HepG2 (cell line): ENCODE measurements at regions not wholly inside any gene's neighbourhood (a gene's known extent, or its start where the extent isn't known, plus 50 kb on each side); places are given as distances from the start of the nearest gene placed in this dataset.

Experiments
- ATAC-seq: fragments of 200-7000 bp; cut with Tn5 transposase; 3 replicates; pipeline ENCODE4 v1.9.1; 2020; ENCODE audit warnings: mild to moderate bottlenecking, moderate library complexity
- BruUV-seq: library from RNA; stranded (reverse); fragments of 400-500 nt; replicated peaks from 2 replicates; lab custom pipeline; 2021; lab: Mats Ljungman, UMichigan
- CTCF ChIA-PET: fragments of 300-600 bp; formaldehyde crosslinking; extraction: SDS; loops from one replicate; lab custom pipeline; 2021; ENCODE audit warnings: low total read pairs, inconsistent platforms, low intra/inter-chr PET ratio; lab: Yijun Ruan, JAX
- POLR2A ChIA-PET: fragments of 350-600 bp; sonication (Branson Sonifier 250); formaldehyde crosslinking; loops from one replicate; lab custom pipeline; 2020; ENCODE audit warnings: antibody characterized with exemption, inconsistent platforms; lab: Yijun Ruan, JAX
- DNase-seq: peaks from one replicate; pipeline ENCODE4 v3.0.0-alpha.2; 2015; ENCODE audit warnings: low spot score
- FAIRE-seq: peaks from 3 replicates; lab custom pipeline; 2011; peaks lifted over from hg19 to GRCh38; lab: Jason Lieb, UNC
- H2AFZ ChIP-seq: one replicate; pipeline ENCODE4 v1.6.1; 2011; ENCODE audit warnings: low read length, inconsistent platforms
- H3K27ac ChIP-seq: fragments of 300-600 bp; 3 replicates; pipeline ENCODE4 v1.8.0; 2011; ENCODE audit warnings: mixed run types, mild to moderate bottlenecking, mixed read lengths, low read length, inconsistent platforms; ENCODE audit not compliant: insufficient read depth; ENCODE audit errors: extremely low read length
- H3K27me3 ChIP-seq, 2 experiments: fragments of 200-600 bp in 1 of 2; 2 replicates in 1 of 2; 3 replicates in 1 of 2; pipeline versions ENCODE4 v1.6.0 to v1.8.0; 2011; ENCODE audit warnings: low read length in 2 of 2, mild to moderate bottlenecking in 2 of 2, moderate library complexity in 2 of 2, inconsistent platforms in 1 of 2; ENCODE audit not compliant: insufficient read depth in 2 of 2, control insufficient read depth in 1 of 2
- H3K36me3 ChIP-seq, 2 experiments: fragments of 200-600 bp in 1 of 2; replicated peaks in 1 of 2; 2 replicates in 1 of 2; 3 replicates in 1 of 2; pipeline versions ENCODE4 v1.5.1 to v1.8.0; 2011; ENCODE audit warnings: low read length in 2 of 2, inconsistent platforms in 1 of 2; ENCODE audit not compliant: insufficient read depth in 2 of 2, control insufficient read depth in 1 of 2
- H3K4me1 ChIP-seq: 2 replicates; pipeline ENCODE4 v1.5.1; 2012; ENCODE audit warnings: low read length, inconsistent platforms; ENCODE audit not compliant: insufficient read depth
- H3K4me2 ChIP-seq: 2 replicates; pipeline ENCODE4 v1.6.0; 2011; ENCODE audit warnings: low read depth, low read length, inconsistent platforms
- H3K4me3 ChIP-seq, 3 experiments: fragments of 200-600 bp in 1 of 3; sonication (generic), shearing (Covaris generic) in 1 of 3; replicated peaks in 1 of 3; 2 replicates each; pipeline ENCODE4 v1.5.1; 2011 to 2016; ENCODE audit warnings: low read length in 3 of 3, inconsistent platforms in 2 of 3, low read depth in 2 of 3, mild to moderate bottlenecking in 2 of 3, control low read depth in 1 of 3, mixed read lengths in 1 of 3; ENCODE audit not compliant: insufficient read depth in 1 of 3
- H3K79me2 ChIP-seq: one replicate; pipeline ENCODE4 v1.6.1; 2011; ENCODE audit warnings: low read length, inconsistent platforms; ENCODE audit not compliant: insufficient read depth
- H3K9ac ChIP-seq: 2 replicates; pipeline ENCODE4 v1.6.0; 2011; ENCODE audit warnings: mild to moderate bottlenecking, low read depth, low read length, inconsistent platforms; ENCODE audit not compliant: insufficient read depth
- H3K9me3 ChIP-seq: 2 replicates; pipeline ENCODE4 v1.5.1; 2012; ENCODE audit warnings: mild to moderate bottlenecking, low read length
- H4K20me1 ChIP-seq: 2 replicates; pipeline ENCODE4 v1.6.0; 2011; ENCODE audit warnings: inconsistent platforms, mild to moderate bottlenecking, low read length, moderate library complexity; ENCODE audit not compliant: insufficient read depth
- MEIS2 ChIP-seq: sonication (generic); formaldehyde crosslinking; IDR thresholded peaks from 2 replicates; pipeline ENCODE4 v1.9.0; 2021; ENCODE audit warnings: mild to moderate bottlenecking, missing genetic modification reagents
- RAD21 ChIP-seq: fragments of 450-650 bp; formaldehyde crosslinking; IDR thresholded peaks from 2 replicates; pipeline ENCODE4 v1.5.0; 2020; ENCODE audit warnings: mild to moderate bottlenecking
- ZNF234 ChIP-seq: sonication (generic); formaldehyde crosslinking; conservative IDR thresholded peaks from 2 replicates; pipeline ENCODE4 v1.5.1; 2020; ENCODE audit warnings: mild to moderate bottlenecking, missing genetic modification reagents
- ZNF543 ChIP-seq: sonication (generic); formaldehyde crosslinking; IDR thresholded peaks from 2 replicates; pipeline ENCODE4 v1.4.0; 2020; ENCODE audit warnings: mild to moderate bottlenecking, missing genetic modification reagents
- WGBS: methylation state at CpG from one replicate; pipeline ENCODE4 v1.1.6; 2017; ENCODE audit warnings: low lambda C conversion rate; 5-methylcytosine and 5-hydroxymethylcytosine counted together
- in situ Hi-C: cut with HindIII; loops from 2 replicates; pipeline ENCODE4 v1.10.0; 2017; ENCODE audit warnings: low pct_unique_long_range_greater_than_20kb; ENCODE audit not compliant: extremely low pct_ligation_motif_present
- intact Hi-C: fragments of 100-400 bp; cut with micrococcal nuclease; formaldehyde crosslinking; loops from one replicate; pipeline ENCODE4 v1.10.0; 2022; ENCODE audit not compliant: unreplicated experiment
- TF ChIP-seq, protein P1 (sequence below): sonication (generic); formaldehyde crosslinking; conservative IDR thresholded peaks from 2 replicates; pipeline ENCODE4 v1.4.0; 2020; ENCODE audit warnings: missing genetic modification reagents
- TF ChIP-seq, protein P2 (sequence below): sonication (generic); formaldehyde crosslinking; IDR thresholded peaks from 2 replicates; pipeline ENCODE4 v1.4.0; 2020; ENCODE audit warnings: missing genetic modification reagents, borderline replicate concordance

DNA sequence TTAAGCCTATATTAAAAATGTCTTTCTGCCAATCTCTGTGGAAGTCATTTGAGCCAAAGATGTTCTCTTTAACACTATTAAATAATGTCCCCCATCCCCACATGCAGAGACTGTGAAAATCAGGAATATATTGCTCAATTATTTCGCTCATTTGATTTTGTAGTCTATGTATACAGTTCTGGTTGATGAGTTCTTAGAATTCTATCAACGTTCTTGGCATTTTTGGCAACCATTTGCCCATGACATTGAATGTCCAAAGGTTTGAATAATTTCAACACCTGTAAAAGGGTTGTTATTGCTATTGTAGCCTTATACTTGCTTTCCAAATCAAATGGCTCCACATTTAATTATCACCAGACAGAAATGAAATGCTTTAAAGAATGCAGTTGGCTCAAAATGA is 536.1 kb downstream of the CAAP1 start:
- intact Hi-C loops = no loop called here
- no peak for TF ChIP-seq ZNF543 (CRISPR knock-in tag)
- TF ChIP-seq, protein P1, sequence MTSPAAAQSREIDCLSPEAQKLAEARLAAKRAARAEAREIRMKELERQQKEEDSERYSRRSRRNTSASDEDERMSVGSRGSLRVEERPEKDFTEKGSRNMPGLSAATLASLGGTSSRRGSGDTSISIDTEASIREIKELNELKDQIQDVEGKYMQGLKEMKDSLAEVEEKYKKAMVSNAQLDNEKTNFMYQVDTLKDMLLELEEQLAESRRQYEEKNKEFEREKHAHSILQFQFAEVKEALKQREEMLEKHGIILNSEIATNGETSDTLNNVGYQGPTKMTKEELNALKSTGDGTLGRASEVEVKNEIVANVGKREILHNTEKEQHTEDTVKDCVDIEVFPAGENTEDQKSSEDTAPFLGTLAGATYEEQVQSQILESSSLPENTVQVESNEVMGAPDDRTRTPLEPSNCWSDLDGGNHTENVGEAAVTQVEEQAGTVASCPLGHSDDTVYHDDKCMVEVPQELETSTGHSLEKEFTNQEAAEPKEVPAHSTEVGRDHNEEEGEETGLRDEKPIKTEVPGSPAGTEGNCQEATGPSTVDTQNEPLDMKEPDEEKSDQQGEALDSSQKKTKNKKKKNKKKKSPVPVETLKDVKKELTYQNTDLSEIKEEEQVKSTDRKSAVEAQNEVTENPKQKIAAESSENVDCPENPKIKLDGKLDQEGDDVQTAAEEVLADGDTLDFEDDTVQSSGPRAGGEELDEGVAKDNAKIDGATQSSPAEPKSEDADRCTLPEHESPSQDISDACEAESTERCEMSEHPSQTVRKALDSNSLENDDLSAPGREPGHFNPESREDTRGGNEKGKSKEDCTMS (CRISPR knock-in tag) = no peak
- TF ChIP-seq MEIS2 (CRISPR knock-in tag) = no peak
- TF ChIP-seq ZNF234 (CRISPR knock-in tag) = no peak
- TF ChIP-seq RAD21 (CRISPR knock-in tag) = no peak
- TF ChIP-seq, protein P2, sequence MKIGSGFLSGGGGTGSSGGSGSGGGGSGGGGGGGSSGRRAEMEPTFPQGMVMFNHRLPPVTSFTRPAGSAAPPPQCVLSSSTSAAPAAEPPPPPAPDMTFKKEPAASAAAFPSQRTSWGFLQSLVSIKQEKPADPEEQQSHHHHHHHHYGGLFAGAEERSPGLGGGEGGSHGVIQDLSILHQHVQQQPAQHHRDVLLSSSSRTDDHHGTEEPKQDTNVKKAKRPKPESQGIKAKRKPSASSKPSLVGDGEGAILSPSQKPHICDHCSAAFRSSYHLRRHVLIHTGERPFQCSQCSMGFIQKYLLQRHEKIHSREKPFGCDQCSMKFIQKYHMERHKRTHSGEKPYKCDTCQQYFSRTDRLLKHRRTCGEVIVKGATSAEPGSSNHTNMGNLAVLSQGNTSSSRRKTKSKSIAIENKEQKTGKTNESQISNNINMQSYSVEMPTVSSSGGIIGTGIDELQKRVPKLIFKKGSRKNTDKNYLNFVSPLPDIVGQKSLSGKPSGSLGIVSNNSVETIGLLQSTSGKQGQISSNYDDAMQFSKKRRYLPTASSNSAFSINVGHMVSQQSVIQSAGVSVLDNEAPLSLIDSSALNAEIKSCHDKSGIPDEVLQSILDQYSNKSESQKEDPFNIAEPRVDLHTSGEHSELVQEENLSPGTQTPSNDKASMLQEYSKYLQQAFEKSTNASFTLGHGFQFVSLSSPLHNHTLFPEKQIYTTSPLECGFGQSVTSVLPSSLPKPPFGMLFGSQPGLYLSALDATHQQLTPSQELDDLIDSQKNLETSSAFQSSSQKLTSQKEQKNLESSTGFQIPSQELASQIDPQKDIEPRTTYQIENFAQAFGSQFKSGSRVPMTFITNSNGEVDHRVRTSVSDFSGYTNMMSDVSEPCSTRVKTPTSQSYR (CRISPR knock-in tag) = no peak
- no peak overlapping the region for H2AFZ ChIP-seq
- 4% methylated on average over 2 of the region's 2 CpGs for WGBS
- H3K9me3 ChIP-seq = peaks cover 24% of the 10 kb centered on the region
- DNase-seq (no peak), ATAC-seq (no peak), FAIRE-seq (no peak)
- no peak overlapping the region for H3K27ac ChIP-seq
- no peaks in the 10 kb centered on the region for H3K36me3 ChIP-seq
- H3K4me1 ChIP-seq = no peaks in the 10 kb centered on the region
- H3K9ac ChIP-seq = no peak overlapping the region
- H3K4me2 ChIP-seq = no peak overlapping the region
- no peaks in the 10 kb centered on the region for H3K79me2 ChIP-seq
- no peaks in the 10 kb centered on the region for H4K20me1 ChIP-seq
- no peak overlapping the region for H3K4me3 ChIP-seq
- ChIA-PET CTCF (no interaction called here), POLR2A (no interaction called here)
- H3K27me3 ChIP-seq = no peaks in the 10 kb centered on the region
- no TSS peak for BruUV-seq
- in situ Hi-C loops = no loop called here
